ENCODE measurements at regions not wholly inside any gene's neighbourhood (a gene's known extent, or its start where the extent isn't known, plus 50 kb on each side); places are given as distances from the start of the nearest gene placed in this dataset.

GRCh38 chr22:49204599-49205482, 622.8 kb downstream of the BRD1 start:
- TF ChIP-seq CTCF (IDR thresholded peaks at IDR 0.05) (no peak), EP300 (IDR thresholded peaks at IDR 0.05) (no peak), POLR2A (IDR thresholded peaks at IDR 0.05) (no peak)

All from tibial nerve (tissue), 4 donors.